Esophagus muscularis mucosa (tissue), 3 donors: ENCODE measurements at regions not wholly inside any gene's neighbourhood (a gene's known extent, or its start where the extent isn't known, plus 50 kb on each side); places are given as distances from the start of the nearest gene placed in this dataset.

Experiments used
- EP300 ChIP-seq: sonication (generic); formaldehyde crosslinking; IDR thresholded peaks from one replicate; pipeline ENCODE4 v1.6.1; 2017; ENCODE audit warnings: antibody characterized with exemption
- TF ChIP-seq, protein P1 (sequence below), 3 experiments: fragments of 200-600 bp in 2 of 3; fragments of 450-650 bp in 1 of 3; sonication (generic) in 2 of 3; IDR thresholded peaks; one replicate each; pipeline ENCODE4 v1.5.1; 2017 to 2019; ENCODE audit warnings: antibody characterized with exemption in 3 of 3, mild to moderate bottlenecking in 2 of 3, moderate library complexity in 1 of 3

DNA sequence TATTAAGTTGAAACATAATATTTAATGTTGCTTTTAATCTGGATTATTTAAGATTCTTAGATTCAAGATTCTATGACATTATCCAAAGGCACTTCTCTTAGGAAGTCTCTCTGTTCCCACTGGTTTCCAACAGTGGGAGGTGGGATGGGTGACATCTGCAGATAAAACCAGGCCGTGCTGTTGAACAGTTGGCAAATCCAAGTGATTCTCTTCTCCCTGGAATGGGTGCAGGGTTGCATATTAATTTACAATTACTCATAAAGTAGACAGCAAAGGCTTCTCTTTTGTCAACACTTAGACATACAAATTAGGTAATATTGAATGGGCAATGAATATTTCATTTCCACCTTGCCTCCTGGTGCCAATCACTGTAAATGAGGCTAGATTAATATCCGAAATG lies 233.7 kb upstream of the IL12B start:
- TF ChIP-seq, protein P1, sequence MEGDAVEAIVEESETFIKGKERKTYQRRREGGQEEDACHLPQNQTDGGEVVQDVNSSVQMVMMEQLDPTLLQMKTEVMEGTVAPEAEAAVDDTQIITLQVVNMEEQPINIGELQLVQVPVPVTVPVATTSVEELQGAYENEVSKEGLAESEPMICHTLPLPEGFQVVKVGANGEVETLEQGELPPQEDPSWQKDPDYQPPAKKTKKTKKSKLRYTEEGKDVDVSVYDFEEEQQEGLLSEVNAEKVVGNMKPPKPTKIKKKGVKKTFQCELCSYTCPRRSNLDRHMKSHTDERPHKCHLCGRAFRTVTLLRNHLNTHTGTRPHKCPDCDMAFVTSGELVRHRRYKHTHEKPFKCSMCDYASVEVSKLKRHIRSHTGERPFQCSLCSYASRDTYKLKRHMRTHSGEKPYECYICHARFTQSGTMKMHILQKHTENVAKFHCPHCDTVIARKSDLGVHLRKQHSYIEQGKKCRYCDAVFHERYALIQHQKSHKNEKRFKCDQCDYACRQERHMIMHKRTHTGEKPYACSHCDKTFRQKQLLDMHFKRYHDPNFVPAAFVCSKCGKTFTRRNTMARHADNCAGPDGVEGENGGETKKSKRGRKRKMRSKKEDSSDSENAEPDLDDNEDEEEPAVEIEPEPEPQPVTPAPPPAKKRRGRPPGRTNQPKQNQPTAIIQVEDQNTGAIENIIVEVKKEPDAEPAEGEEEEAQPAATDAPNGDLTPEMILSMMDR (IDR thresholded peaks at IDR 0.05) = no peak
- TF ChIP-seq EP300 = no peak
